ENCODE measurements at regions not wholly inside any gene's neighbourhood (a gene's known extent, or its start where the extent isn't known, plus 50 kb on each side); places are given as distances from the start of the nearest gene placed in this dataset.

GRCh38 chr17:68101075-68101986 lies 65.8 kb downstream of the KPNA2 start:
- TF ChIP-seq CTCF (IDR thresholded peaks at IDR 0.05), result no peak
- TF ChIP-seq POLR2A (IDR thresholded peaks at IDR 0.05), result peak; percentile 23 to 85
- TF ChIP-seq POLR2AphosphoS5 (IDR thresholded peaks at IDR 0.05), result peak in 2 of 3 donors; percentile 73 to 79
- no peak for TF ChIP-seq EP300 (IDR thresholded peaks at IDR 0.05)
